ENCODE measurements at regions not wholly inside any gene's neighbourhood (a gene's known extent, or its start where the extent isn't known, plus 50 kb on each side); places are given as distances from the start of the nearest gene placed in this dataset.

DNA sequence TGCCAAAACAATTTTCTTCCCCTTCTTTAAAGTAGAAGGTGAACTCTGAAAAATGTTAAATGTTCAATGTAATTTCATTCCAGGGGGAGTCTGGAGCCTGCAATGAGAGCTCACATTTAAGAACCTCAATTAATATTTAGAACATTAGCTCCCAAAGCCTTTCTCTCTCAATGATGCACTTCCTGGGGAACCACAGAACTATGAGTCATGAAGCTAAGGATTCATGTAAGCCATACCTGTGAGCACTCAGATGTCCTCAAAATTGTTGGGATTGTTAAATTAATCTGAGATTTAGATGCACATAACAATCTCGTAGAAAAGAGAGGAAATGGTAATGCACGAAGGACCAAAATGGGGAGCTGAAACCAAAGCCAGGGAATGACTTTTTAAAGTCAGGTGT lies 244.2 kb upstream of the LRIG1 start:
- DNase-seq (ENCODE audit: low read depth, low spot score), result no peak

DNA sequence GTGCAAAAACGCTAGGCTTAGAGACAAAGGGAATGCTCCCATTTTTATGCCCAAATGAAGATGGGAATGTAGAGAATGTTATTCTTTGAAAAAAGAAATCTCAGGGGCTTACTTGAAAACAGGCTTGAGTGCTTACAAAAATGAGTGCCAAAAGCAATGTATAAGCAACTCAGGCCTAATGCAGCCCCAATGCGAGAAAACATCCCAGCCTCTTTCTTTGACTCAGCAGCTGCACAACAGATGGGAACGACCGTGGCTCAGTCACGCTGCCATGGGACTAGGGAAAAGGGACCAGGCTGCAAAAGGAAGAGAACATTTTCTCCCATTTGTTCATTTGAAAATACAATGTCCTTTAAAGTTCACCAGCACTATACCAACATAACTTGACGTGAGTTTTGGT lies 246.4 kb upstream of the LRIG1 start:
- no peak for DNase-seq (ENCODE audit: low read depth, low spot score)

DNA sequence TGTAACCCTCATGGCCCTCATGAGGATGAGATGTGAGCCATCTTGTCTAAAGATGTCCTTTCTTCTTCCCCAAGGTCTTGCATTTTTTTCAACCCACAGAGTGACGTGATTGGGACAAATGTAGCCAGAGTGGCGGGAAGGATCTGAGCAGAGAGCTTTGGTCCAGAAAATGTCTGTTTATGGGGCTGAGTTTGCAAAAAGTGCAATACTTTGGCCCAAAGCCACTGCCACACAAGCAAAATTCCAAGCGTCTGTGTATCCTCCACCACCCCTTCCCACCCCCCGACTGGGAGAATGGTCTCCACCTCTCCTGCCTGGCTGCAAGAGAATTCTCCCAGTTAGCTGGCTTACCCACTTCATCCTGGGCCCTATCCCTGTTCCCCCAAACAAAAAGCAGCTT lies 246.9 kb upstream of the LRIG1 start:
- DNase-seq (ENCODE audit: low read depth, low spot score), result no peak

DNA sequence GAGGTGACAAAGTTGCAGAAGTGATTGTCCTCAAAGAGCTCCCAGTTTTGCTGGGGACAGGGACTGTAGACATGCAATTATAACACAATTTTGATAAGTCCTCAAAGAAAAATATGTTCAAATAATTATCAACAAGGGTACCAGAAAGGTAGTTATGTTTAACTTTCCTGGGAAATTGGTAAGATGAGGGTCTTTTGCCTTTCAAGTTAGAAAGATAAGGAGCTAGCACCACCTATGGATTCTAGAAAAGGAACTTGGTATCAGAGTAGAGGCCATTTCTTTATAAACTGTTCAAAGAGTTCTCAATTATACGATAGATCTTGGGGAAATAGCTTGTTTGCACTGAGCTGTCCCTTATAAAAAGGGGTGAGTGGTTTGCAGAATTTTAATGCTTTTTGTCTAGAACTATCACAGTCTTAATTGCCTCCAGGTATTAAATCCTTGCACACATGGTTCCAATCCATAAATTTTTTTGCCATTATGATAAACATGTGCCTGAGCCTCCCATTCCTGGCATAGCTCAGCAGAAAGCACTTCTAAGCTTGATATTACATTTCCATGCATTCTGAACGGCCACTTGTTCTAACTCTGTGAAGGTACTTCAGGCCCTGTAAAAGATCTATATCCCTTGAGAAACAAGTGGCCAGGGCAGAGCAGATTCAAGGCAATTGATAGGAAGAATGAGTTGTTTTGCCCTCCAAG lies 247.5 kb upstream of the LRIG1 start:
- DNase-seq (ENCODE audit: low read depth, low spot score), result no peak

DNA sequence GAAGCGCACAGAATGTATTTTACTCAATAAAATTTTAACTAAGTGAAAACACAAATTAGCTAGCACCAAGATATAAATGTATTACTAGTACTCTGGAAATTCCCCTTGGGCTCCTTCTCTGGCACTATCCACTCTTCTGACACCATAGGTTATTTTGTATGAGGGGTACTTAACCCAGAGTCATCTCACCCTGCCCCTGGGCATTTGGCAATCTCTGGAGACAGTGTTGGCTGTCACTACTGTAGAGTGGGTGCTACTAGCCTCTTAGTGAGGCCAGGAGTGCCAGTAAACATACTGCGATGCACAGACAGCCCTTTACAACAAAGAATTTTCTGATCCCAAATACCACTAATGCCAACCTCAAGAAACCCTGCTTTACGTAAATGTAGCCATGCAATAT lies 246.3 kb upstream of the KBTBD8 start:
- DNase-seq (ENCODE audit: low read depth, low spot score), result no peak

DNA sequence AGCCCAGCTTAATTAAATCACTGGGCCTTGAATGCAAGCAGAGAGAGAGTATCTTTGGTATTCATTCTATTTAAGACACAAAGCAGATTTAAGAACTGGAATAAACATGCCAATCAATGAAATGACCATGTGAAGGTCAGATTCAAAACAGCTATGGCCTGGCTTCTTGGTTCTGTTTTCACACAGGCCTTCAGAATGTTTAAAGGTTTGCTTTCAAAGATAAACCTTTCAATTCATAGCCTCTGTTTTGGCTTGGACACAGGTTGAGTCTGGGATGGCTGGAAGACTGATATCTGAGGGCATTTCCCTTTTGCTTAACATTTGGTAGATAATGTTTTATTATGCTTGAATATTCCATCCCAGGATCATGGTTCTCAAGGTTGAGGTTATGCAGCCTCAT lies 244.4 kb upstream of the KBTBD8 start:
- no peak for DNase-seq (ENCODE audit: low read depth, low spot score)

DNA sequence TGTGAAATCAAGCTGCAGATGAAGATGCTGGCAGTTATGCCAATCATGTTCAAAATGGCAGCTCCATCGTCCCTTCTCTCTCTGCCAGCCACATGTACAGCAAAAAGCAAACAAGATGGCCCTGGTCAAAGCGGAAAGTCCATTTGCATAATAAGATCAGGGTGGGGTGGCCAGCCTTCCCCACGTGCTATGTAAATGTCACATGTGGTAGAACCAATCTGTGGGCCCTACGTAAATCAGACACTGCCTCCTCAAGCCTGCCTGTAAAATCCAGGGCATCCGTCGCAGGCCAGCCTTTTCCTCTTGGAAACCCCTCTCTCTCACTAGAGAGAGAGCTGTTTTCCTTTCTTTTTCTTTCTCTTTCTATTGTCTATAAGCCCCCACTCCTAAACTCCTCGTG lies 243.5 kb upstream of the KBTBD8 start:
- no peak for DNase-seq (ENCODE audit: low read depth, low spot score)

DNA sequence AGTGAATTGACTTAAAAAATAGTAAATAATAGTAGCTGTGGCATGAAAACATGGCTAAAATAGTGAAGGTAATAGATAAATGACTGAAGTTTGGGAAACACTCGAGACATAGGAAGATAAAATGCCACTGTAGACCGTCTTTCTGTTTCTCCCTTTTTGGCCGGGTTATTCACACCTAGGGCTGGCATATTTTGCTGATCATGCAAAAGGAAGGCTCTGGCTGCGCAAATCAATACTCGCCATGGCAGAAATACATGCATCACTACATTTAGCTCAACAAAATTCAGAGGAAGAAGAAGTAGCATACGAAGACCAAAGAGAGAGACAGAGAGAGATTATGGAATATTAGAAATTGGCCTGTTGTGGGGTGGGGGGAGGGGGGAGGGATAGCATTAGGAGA lies 242.2 kb upstream of the KBTBD8 start:
- no peak for DNase-seq (ENCODE audit: low read depth, low spot score)

DNA sequence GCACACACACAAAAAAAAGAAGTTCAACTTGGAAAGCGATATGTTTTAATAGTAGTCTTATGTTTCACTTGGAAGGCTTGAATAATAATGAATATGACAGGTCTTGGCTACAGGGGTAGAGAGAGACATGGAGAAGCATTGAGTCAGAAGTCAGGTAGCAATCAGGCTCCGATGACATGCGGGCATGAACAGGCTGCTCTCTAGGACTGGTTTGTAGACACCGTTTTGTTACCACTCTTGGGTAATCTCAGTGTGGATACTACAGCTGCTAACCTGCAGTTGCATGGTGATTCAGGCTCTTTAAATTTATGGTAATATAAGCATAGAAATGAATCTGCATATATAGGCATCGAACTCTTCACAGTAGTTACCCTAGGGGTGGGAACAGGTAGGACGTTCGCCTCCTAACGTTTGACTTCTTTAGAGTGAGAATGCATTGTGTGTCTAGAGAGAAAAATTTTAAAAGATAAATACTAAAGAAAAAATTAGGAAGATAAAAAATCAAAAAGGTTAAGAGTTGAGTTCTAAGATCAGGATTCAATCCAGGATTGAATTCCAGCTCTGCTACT lies 241.6 kb upstream of the KBTBD8 start:
- no peak for DNase-seq (ENCODE audit: low read depth, low spot score)

DNA sequence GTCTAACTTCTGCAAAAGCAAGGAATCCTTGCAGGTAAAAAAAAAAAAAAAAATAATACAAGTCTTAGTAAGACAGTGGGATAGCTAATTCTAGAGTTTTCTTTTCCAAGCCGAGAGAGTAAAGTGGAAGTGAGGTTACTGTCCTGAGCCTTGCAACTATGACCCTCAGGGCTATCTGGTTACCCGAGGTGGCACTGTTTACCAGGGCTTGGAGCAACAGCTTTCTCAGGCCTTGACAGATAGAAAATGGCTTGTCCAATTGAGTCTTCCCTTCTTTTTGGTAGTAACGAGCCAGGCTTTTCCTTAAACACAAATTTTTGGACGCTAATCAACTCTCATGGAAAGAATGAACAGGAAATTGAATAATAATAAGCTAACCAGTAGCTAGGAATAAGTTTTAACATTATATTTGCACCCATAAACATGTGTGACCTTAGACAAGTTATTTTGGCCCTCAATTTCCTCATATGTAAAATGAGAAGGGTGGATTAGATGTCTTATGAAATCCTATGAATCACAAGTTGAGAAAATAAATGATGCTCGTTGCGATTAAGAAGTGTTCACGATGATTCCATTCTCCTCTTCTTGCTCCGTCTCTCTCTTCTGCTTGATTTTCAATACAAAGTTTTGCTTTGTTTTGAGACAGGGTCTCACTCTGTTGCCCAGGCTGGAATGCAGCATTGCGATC lies 236.9 kb upstream of the KBTBD8 start:
- DNase-seq (ENCODE audit: low read depth, low spot score), result no peak

DNA sequence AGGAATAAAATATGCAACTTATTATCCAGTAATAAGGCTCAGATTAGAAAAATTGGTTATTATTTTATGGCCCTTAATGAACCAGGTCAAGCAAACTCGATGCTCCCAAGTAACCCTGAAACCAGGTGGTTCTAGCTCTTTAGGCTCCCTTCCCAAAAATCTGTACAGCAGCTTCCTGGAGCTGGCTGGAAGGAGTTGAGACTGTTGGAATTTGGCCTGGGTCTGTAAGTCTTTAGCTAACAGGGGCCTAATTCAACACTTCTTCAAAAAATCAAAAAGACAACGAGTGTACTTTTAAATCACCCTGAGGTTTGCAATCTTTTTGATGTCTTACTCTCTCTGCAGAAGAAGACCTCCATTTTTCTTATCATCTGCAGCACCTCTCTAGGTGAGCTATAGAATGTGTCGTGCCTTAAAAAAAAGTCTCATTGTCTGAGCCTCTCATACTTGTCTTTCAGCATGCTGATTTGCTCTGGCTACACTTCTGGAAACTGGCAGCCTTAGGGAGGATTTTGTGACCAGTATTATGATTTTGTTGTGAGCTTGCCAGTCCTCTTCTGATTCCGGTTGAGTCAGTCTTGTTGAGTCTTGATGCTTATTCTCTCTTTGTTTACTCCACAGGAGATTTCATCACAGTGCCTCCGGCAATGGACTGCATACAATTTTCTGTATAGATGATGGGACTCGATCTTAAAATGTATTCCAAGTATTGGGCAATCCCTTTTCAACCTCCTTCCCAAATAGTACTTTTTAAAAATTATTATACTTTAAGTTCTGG lies 235.0 kb upstream of the KBTBD8 start:
- peak; percentile 38 for DNase-seq (ENCODE audit: low read depth, low spot score)

DNA sequence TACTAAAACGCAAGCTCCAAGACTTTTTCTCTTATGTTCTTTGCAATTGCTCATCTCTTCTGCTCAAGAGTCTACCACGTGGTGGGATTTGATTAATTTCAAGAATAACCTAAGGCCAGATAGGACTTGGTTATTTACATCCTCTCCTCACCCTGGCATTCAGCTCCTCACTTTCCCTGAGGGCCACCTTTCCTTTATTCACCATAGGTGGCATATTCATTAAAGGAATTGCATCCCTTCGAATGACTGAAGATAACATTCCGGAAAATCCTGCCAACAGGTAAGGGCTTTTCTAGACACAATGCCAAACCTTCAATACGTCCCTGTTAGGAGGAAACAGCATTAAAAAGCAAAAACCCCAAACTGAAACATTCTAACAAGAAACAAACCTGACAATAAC lies 220.0 kb upstream of the KBTBD8 start:
- no peak for DNase-seq (ENCODE audit: low read depth, low spot score)

DNA sequence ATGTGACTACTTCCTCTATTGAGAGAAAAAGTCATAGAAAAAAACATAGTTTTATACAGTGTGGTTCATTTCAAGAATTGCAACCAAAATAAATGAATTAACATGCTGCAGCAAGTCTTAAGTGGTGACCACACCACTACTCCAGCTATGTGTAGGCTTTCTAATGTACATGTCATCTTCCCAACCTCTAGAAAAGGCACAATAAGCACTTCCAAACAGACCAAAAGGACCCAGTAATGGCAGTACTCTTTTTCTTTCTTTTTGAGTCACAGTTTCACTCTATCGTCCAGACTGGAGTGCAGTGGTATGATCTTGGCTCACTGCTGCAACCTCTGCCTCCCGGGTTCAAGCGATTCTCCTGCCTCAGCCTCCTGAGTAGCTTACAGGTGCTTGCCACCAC lies 219.3 kb upstream of the KBTBD8 start:
- DNase-seq (ENCODE audit: low read depth, low spot score), result no peak

DNA sequence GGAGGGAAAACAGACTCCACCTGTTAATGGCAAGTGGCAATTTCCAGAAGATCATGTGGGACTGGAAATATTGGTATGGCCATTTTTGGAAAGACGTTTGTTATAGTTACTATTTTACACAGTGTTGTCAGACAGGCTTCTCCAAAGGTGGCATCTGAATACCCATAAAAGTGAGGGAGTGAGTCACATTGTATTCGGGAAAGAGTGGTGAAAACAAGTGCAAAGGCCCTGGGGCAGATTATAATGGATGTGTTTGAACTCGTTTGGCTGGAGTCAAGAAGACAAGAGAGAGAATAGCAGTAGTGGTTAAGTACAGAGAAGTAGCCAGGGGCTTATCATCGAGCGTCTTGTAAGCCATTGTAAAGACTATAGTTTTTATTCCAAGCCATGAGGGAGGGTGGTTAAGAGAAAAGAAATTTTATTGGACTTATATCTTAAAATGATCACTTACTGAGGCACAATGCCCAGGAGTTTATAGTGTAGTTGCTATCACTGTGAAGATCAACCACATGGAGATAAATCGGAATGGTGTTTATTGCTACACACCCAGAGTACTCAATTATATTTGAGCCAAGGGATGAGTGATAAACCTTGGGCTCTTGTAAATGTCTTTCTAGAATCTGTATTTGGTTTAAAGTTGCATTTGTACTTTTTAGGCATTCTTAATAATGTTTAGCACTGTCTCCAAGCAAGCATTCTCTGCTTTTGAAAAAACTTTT lies 212.8 kb upstream of the KBTBD8 start:
- no peak for DNase-seq (ENCODE audit: low read depth, low spot score)

DNA sequence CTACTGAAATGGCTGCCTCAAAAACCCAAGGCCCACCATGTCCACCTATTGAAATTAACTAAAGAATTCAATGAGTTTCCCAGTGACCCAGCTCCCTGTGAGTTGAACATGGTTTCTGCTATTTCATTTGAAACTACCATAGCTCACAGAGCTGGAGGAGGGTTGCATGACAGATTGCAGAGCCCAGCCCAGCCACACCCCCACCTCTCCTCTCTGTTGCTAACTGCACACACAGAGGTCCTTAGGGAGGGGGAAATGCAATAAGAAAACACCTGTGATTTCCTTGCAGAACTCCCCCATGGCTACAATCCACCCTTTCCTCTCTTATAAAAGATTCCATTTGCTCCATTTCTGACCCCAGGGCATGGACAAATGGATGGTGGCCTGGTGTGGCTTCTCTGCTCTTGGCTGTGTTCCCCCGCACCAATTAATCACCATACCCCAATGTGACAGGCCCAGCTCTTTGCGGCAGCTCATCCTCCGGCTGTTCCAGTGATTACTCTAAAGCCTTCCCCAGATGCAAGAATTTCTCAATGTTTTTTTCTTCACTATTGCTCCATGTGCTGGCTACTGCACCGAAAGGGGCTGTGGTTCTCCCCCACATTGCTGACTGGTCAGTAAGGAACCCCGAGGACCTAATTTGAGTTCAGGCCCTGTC lies 208.4 kb upstream of the KBTBD8 start:
- no peak for DNase-seq (ENCODE audit: low read depth, low spot score)

DNA sequence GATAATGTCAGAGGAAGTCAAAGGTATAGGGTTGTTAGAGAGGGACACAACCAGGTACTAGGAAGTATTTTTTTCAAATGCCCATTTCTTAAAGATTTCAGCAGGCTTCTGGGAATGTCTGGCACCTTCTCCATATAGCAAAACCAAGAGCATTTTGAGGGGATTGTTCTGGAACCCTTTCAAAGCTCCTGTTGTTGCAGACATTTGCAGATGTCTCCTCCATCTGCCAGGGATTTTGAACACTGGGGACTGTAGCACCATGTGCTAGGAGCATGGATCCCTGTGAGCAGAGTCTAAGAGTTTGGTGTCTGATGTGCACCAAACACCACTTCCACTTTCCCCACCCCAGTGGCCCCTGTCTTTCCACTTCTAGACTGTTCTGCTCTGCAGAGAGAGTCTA lies 206.0 kb upstream of the KBTBD8 start:
- no peak for DNase-seq (ENCODE audit: low read depth, low spot score)

DNA sequence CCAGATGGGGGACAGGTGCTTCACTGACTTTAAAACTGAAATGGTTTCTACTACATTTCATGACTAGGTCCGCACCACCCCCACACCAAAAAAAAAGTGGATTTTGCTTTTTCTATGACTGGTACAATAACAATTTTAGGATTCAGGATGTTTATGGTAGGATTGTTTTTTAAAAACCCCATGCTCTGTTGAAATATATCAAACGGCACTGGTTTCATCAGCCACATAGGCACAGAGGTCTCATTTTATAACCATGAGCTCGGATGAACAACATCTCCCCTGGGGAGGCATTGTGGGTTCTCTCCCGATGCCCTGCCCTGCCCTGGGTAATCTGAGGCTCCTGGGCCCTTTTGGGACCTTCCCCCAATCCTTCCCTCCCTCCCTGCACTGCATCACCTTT lies 202.7 kb upstream of the KBTBD8 start:
- DNase-seq (ENCODE audit: low read depth, low spot score), result no peak

DNA sequence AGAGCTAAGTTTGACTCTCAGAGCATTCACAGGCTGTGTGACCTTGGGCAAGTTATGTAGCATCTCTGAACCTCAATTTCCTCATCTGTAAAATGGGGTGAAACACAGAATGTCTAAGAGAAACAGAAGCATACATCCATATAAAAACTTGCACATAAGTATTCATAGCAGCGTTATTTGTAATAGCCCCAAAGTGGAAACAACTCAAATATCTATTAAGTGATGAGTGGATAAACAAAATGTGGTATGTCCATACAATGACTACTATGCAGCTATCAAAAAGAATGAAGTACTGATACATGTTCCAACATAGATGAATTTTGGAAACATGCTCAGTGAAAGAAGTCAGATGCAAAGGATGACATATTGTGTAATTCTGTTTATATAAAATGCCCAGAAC lies 201.8 kb upstream of the KBTBD8 start:
- no peak for DNase-seq (ENCODE audit: low read depth, low spot score)

DNA sequence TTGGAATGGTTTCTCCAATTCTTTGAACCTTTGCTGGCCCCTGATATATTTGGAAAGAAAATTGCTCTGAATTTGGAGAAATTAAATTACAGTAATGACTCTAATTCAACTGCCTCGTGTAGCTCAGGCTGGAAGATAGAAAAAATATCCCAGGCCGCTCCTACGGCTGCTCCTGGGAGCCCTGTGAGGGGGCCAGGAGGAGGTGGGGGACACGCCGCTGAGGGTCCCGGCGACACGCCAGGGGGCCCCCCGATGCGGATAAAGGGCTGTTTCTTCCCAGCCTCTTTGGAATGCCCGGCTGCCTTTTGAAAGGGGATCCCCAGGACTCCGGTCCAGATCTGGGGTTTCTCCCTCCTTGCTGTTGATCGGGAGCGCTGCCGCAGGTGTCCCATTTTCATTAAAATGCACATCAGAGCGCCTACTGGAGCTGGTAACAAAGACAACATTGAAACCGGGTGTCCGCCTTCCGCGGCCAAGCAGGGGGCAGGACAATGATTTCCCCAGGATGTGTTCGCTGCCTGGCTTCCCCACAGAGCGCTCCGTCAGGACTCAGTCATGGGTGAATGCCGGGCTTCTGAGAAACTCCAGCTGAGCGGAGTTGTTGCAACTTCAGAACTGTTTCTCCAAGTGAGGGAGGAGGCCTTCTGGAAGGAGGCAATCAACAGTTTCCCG lies 200.1 kb upstream of the KBTBD8 start:
- peak; percentile 72 for DNase-seq (ENCODE audit: low read depth, low spot score)

DNA sequence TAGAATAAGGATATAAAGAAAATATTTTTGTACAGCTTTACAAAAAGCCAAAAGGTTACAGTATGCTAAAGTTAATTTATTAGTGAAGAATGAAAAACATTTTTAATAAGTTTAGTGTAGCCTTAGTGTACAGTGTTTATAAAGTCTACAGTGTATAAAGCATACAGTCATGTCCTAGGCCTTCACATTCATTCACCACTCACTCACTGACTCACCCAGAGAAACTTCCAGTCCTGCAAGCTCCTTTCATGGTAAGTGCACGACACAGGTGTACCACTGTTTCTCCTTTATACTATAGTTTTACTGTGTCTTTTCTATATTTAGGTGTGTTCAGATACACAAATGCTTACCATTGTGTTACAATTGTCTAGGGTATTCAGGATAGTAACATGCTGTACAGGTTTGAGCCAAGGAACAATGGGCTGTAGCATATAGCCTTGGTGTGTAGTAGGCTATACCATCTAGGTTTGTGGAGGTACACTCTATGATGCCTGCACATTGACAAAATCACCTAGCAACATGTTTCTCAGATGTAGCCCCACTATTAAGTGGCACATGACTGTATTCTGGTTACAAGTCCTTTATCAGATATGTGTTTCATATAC lies 197.1 kb upstream of the KBTBD8 start:
- DNase-seq (ENCODE audit: low read depth, low spot score), result peak; percentile 22
